ENCODE measurements at regions not wholly inside any gene's neighbourhood (a gene's known extent, or its start where the extent isn't known, plus 50 kb on each side); places are given as distances from the start of the nearest gene placed in this dataset.

DNA sequence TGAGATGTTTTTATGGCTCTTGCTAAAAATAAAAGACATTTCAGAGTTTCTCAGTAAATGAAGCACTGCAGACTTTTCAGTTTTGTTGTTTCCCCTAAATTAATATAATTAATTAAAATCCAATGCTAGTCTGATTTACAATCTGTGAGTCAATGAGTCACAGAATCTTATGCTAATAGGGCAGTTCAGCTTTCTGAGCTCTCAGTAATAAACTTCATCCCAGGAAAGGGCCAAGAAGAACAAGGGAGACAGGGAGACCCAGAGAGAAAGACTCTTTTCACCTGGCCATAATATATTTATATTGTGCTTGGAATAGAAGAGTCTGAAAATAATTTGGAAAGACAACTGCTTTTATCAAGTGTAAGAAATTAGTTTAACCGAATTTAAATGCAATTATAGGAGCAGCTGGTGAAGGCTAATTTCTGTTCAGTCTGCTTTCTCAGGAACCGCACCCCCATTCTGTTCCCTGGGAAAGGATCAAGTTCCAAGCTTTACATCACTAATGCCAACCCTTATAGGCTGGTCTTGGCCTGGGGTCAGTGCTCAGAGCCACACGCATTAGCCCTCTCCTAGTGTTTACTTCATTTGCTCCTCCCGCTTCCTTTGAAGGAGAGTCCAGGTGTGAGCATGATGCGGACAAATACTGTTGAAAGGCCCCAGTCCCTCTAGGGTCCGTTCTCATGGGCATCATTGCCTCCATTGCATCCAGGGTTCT is 145.6 kb downstream of the ZBTB18 start:
- TF ChIP-seq, protein P1, sequence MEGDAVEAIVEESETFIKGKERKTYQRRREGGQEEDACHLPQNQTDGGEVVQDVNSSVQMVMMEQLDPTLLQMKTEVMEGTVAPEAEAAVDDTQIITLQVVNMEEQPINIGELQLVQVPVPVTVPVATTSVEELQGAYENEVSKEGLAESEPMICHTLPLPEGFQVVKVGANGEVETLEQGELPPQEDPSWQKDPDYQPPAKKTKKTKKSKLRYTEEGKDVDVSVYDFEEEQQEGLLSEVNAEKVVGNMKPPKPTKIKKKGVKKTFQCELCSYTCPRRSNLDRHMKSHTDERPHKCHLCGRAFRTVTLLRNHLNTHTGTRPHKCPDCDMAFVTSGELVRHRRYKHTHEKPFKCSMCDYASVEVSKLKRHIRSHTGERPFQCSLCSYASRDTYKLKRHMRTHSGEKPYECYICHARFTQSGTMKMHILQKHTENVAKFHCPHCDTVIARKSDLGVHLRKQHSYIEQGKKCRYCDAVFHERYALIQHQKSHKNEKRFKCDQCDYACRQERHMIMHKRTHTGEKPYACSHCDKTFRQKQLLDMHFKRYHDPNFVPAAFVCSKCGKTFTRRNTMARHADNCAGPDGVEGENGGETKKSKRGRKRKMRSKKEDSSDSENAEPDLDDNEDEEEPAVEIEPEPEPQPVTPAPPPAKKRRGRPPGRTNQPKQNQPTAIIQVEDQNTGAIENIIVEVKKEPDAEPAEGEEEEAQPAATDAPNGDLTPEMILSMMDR (conservative IDR thresholded peaks at IDR 0.05 in 1 of 2, IDR thresholded peaks at IDR 0.05 in 1 of 2; ENCODE audit: extremely low read depth in 1 of 2, insufficient read depth in 1 of 2, low read depth in 1 of 2, low read length in 2 of 2) = no peak
- no peak for TF ChIP-seq EZH2 (IDR thresholded peaks at IDR 0.05; ENCODE audit: borderline replicate concordance, low read length)

All from mammary epithelial cell (primary cell).